Endometrial microvascular endothelial cells (primary cell): ENCODE measurements at regions not wholly inside any gene's neighbourhood (a gene's known extent, or its start where the extent isn't known, plus 50 kb on each side); places are given as distances from the start of the nearest gene placed in this dataset.

ENCODE experiments used
- in situ Hi-C: cut with HindIII; loops from 2 replicates; pipeline ENCODE4 v1.10.0; 2017; ENCODE audit warnings: low sequenced_read_pairs, low pct_unique_long_range_greater_than_20kb; ENCODE audit errors: inconsistent ontology term

DNA sequence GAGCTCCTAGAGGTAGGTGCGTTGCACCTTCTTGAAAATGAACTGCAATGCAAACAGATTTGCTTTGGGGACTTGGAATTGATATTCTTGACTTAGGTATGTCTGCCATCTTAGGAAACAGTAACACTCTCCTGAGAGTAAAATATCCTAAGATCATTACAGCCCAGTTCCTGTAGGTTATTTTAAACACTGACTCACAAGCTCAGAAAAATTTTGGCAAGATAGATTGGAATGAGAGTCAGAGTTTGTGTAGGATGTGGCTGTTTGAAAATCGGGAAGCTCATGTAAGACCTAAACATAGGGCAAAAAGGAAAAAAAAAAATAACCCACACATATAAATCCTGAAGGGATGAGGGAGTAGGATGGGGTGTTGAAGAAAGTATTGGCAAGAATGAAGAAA, 377.0 kb upstream of the LRRC4C start:
- in situ Hi-C loops = no loop called here

DNA sequence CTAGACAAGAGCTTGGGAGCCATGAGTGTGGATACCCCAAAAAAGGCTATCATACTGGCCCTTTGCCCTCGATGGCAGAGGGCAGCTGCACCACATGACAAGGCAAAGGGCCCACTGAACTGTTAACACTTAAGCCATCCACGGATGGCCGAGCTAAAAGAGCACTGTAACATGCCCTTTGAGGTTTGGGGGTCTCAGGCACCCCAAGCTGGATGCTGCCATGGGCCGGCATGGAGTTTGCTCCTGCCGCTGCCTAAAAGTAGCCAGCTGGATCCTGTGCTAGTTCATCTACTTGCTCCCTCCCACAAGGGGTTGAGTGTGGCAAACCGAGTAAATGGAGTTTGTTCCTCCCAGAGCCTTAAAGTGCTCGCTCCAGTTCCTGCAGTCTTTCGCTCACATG, 383.2 kb upstream of the LRRC4C start:
- in situ Hi-C loops = no loop called here

DNA sequence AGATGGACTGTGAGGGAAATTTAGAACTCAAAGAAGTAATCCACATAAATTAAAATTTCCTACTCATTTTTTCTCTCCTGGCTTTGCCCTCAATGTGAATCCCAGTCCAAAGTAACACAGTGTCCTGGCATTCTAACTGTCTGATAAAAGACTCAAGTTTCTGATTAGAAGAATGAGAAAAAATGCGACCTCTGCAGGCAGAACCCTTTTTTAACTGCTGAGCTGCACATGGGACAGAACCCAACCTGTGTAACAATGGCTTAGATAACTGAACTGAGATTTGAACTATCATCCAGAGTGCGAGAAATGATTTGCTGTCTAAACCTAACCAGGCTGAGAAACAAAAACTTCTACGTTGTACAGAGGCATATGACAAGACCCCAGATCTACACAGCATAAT, 385.6 kb upstream of the LRRC4C start:
- in situ Hi-C loops = no loop called here

DNA sequence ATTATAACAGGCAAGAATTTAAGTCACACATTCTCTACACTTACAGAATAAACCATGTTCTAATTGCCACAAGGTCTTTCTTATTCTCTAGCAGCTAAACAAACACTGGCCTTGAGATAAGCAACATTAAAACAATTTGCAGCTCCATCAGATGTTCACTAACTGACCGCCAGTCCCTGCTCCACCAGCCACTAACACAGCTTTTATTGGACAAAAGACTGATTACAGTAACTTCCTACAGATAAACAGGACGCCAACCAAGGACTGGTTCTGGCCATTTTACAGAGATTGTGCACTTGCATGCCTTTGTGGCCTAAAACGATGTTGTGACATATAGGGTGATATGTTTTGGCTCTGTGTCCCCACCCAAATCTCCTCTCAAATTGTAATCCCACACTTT, 388.9 kb upstream of the LRRC4C start:
- in situ Hi-C loops = no loop called here

DNA sequence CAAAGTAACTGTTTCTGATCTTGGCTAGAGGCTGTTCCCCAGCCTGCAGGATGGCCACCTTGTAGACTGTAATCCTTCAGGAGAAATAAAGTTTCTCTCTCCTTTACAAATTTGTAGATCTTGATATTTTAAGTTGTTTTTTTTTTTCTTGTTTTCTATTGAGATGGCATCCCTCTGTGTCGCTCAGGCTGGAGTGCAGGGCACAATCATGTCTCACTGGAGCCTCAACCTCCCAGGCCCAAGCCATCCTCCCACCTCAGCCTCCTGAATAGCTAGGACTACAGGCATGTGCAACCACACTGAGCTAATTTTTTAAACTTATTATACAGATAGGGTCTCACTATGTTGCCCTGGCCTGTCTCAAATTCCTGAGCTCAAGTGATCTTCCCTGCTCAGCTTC, 389.8 kb upstream of the LRRC4C start:
- in situ Hi-C loops = no loop called here

DNA sequence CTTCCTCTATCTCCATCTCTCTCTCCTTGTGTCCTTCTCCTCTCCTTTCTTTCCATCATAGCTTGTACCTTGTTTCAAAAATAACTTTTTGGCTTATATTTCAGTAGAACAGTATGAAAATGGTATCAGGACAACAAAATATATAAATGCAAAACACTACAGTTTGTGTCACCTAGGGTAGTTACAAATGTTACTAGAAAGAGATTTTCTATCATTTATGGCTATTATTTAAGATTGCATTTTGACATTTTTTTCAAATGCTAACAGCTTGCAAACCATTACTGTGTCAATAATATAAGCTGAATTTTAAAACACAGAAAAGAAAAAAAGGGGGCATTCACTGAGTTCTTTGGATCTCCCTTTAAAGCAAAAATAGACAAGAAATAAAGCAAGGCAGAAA, 392.3 kb upstream of the LRRC4C start:
- in situ Hi-C loops = no loop called here

DNA sequence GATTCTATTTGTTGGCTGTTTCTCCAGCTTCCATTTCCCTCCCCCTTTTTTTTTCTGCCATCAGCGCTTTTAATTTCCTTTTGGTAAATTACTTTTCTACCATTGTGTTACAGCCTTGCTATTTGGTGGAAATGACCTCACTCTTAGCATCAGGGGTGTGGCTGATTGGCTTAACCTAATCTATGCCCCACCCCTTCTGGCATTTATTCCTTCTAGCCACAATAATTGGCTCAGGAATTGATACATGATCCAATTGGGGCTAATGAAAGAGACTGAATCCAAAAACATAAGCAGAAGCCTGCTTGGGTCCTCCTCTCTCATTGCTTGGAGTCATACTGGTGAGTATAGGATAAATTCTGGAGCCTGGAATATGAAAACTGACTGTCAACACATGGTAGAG, 402.4 kb upstream of the LRRC4C start:
- in situ Hi-C loops = no loop called here

DNA sequence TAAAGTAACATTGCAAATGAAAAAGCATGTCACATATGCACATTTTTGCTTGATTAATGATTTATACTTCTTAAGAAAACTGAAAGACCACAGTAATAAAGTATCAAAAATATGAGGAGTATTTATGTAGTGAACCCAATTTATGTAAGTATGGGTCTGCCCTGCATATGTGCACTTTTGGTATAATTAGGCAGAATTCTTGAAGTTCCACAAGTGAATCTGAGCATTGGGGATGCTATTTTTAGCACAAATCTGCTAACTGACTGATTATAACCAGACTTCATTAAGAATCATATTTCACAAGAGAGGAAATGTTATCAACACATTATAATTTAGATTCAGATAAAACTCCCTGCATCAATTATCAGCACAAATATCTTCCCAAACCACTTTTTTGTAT, 407.1 kb upstream of the LRRC4C start:
- in situ Hi-C loops = no loop called here

DNA sequence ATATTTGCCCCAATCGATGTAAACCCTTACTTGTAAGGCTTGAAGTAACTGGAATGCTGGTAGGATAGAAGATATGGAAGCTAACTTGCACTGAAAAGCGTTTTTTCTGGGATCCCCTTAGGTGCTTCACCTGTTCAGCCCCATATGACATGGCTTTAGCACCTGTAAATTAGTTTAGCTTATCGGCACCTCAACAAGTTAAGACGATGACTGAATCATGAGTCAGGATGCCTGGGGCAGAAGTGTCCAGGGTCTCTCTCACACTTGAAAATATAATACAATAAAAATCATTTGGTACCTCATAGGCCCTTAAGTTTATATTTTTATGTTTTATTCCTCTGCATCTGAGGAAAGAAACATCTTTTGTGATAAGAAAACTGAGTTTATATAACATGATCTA, 409.2 kb upstream of the LRRC4C start:
- in situ Hi-C loops = no loop called here

DNA sequence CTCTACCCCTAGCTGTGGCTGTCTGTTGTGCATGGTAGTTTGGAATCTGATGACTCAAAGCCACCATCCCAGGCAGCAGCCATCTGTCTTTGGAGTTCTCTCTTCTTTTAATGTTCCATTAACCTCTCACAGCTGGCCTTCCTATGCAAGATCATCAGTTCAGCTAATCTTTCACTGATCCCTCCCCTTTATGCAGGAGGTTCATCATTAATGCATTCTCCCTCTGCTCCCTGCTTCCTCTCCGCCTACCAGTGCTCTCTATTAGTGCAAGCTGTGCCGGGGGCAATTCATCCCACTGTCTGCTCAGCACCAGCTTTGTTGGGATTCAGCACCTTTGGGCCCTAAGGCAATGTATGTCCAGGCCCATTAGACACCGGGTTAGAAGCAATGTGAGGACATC, 413.0 kb upstream of the LRRC4C start:
- in situ Hi-C loops = no loop called here

DNA sequence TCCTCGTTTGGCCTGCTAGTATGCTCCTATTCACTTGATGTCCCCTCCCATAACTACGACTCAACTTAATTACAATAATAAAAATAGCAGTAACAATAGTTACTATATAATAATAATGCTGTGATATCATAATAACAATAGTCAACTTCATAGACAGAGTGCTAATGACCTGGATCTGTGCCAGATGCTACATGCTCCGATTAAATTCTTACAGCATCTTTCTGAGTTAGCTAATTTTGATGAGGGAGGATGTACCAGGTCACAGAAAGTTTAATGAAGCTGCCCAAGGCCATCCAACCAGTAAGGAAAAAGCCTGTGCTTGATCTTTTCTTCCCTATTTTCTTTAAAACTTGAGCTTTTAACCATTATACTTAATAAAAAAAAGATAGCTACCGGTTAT, 413.4 kb upstream of the LRRC4C start:
- in situ Hi-C loops = no loop called here

DNA sequence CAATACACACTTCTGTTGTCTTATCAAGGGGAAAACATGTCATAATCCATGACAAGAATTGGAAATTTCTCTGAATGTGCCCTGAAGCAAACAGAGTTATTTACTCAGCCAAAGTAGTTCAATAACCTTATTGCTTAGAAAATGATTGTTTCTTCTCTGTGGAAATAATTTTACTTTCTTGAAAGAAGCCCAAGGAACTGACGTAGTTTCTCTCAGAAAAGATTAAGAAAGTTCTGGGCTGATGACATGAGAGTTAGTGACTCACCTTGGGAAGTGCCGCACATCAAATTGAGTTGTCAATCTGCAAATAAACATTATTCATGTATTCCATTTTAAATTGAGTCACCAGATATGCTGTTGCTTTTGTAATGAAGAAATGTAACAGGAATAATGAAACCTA, 418.6 kb upstream of the LRRC4C start:
- in situ Hi-C loops = no loop called here

DNA sequence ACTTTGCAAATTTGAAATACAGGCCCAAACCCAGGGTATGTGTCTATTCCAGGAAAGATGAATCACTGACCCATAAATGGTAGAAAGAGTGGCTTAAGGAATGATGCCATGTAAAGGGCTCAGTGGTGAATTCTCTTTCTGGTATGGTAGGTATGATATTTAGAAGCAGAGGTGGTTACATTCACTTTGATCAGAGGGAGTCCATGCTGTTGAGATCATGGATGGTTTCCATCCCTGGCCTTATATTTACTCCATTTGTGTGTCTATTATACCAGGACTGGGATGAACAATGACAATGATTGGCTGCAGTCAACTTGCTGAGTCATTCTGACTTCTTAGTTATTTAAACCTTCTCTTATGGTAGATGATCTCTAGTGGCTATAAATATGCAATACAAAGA, 419.8 kb upstream of the LRRC4C start:
- in situ Hi-C loops = no loop called here

DNA sequence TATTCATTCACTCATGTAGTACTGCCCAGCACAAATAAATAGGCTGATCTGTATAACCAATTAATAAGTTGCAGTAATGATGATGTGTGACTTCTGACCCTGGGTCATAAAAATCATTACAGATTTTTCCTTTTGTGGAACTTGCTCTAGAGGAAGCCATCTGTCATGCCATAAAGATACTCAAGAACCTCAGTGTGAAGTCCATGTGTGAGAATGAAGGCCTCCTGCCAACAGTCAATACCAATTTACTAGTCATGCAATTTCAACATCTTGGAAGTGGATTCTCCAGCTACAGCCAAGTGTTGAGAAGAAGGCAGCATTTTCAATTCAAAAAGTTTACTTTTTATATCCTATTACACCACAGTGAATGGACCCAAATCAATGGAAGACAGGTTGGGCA, 435.6 kb upstream of the LRRC4C start:
- in situ Hi-C loops = no loop called here

DNA sequence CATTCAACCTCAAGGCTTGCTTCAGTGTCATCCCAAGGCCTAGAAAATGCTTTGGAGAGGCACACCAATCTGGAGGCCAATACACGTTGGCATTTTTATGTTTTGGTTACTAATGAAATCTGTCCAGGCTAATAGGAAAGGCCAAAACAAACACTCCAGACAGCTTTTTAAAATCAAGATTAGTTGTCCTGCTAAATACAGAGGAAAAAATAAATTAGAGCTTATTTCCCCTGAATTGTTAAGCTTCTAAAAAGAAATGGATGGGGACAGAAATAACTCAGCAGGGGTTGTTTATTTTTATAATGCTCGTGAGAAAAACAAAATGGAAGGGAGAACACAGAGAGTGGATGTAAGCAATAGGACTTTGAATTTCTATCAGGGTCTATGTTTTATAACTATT, 438.5 kb upstream of the LRRC4C start:
- in situ Hi-C loops = no loop called here

DNA sequence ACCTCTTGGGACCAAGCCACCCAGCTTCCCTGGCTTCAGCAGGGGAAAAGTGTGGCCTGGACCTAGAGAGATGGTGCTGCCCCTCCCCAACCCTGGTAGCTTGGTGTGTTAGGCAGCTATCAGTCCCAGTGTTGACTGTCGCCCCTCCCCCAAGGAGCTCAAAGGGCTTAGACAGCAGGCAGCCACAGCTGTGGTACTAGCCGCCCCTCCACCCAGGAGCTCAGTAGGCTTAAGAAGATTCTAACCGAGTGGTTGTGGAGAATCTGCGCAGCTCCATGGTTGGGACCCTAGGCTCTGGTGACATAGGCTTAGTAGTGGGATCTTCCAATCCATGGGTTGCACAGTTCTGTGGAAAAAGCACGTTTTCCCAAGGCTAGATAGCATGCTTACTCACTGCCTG, 458.4 kb upstream of the LRRC4C start:
- in situ Hi-C loops = no loop called here

DNA sequence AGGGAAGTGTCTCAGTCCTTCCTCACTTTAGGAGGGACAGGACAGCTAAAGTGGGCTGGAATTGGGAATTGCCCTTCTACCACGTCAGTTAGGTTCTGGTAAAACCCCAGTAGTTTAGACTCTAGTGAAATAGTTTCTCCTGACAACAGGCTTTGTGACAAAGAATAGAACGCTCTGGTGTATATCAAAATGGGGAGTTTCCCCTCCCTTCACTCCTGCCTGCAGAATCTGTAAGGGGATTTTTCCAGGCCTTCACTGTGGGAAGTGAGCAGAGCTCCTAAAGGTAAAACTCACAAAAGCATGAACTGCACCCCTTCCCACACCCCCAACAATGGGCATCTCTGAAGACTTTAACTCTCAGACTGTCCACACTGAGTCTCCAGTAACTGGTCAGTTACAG, 460.9 kb upstream of the LRRC4C start:
- in situ Hi-C loops = no loop called here

DNA sequence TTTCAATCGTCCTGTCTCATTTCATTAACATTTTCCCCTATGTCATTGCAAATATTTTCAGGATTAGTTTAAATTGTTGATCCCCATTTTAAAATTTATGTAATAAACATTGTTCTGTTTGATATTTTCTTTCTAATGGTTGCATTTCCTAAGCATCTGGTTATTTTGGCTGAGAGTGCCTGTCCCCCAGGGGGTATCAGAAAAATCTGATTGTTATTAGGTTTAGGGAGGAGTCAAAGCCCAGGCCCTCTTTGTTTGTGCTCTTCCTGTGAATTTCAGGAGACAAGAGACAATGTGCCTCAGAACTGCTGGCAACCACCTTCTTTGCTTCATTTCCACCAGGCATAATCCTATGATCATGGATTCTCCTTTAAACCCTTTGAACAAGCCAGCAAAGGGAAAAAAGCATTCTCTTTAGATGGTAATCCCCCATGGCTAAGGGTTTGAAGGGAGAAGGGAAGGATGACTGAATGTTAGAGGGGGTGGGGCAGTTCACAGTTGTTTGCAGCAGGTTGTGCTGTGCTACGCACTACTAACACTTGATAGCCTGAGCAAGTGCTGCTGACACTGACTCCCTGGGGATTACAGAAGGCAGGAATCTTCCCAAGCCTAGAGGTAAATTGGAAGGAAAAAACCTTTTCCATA, 462.4 kb upstream of the LRRC4C start:
- in situ Hi-C loops = no loop called here

DNA sequence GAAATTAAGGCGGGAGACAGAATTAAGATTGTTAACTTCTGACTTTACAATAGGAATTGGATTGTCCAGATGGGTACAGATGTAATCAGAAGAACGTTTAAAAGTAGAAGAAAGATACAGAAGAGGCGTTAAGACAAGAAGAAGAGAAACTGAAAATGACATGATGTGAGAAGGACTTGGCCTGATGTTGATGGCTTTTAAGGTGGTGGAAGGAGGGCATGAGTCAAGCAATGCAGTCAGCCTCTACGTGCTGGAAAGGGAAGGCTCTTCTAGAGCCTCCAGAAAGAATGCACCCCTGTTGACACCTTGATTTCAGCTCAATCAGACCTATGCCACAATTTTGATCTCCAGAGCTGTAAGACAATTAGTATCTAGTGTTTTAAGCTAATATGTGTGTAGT, 466.9 kb upstream of the LRRC4C start:
- in situ Hi-C loops = no loop called here

DNA sequence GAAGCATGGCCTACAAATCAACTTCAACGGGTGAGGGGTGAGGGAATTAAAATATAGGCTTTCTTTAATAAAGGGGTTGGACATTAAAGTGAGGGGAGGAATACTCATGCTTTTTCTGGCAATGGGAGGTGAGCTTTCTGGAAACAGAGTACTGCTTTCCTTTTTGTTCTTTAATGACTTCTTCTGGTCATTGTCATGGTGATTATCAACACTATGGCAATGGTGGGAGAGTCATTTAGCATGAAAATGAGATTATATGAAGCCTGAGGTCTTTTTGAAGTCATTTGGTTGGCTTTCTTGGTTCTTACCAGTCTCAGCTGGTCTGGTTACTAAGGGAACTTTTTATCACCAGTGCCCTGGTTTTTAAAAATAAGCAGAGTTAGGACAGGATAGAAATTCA, 475.8 kb upstream of the LRRC4C start:
- in situ Hi-C loops = no loop called here

DNA sequence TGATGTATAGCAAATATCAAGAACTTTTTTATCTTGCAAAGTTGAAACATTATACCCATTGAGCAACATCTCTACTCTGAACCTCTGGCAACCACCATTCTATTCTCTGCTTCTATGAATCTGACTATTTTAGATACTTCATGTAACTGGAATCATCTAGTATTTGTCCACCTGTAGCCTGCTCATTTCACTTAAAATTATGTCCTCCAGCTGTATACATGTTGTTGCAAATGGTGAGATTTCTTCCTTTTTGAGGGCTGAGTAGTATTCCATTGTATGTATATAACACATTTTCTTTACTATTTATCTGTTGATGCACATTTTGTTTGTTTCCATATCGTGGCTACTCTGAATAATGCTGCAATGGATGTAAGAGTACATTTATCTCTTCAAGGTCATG, 476.3 kb upstream of the LRRC4C start:
- in situ Hi-C loops = no loop called here

DNA sequence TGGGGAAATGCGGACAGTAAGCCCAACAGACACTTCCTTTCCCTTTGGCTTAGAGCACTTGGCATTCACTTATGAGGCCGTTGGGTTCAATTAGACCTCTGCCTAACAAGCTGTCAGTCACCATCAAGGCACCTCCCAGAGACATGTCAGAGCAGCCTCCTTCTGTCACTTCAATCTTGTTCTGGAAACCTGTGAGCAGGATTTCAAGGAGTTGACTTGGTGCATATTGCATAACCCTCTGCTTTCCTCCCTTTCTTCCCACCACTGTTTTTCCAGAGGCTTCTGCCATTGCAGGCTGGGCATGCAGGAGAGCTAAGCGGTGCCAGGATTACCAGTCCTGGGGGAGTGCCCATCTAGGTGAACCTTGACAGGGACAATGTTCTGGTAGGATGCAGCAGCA, 484.2 kb upstream of the LRRC4C start:
- in situ Hi-C loops = no loop called here
